ENCODE measurements at regions not wholly inside any gene's neighbourhood (a gene's known extent, or its start where the extent isn't known, plus 50 kb on each side); places are given as distances from the start of the nearest gene placed in this dataset.

- Histone ChIP-seq H3K27ac (ENCODE audit: insufficient read depth, low read length) (no peak overlapping the region), H3K4me3 (ENCODE audit: insufficient read depth, low read depth, low read length) (no peak overlapping the region), H3K79me1 (ENCODE audit: low read depth in 1 of 2, low read length in 2 of 2) (no peaks in the 10 kb centered on the region), H3K18ac (ENCODE audit: low read depth, low read length) (no peak overlapping the region), H4K5ac (ENCODE audit: low read depth, low read length) (no peak overlapping the region), H4K8ac (ENCODE audit: low read depth in 2 of 2, low read length in 2 of 2) (no peak overlapping the region), H2BK15ac (ENCODE audit: low read depth, low read length) (no peak overlapping the region), H3K4me1 (ENCODE audit: control insufficient read depth, insufficient read depth, low read length) (no peaks in the 10 kb centered on the region), H3K9me1 (ENCODE audit: insufficient read depth, low read length) (no peaks in the 10 kb centered on the region), H3K9me3 (ENCODE audit: control insufficient read depth, insufficient read depth, low read length) (peaks cover 2% of the 10 kb centered on the region; the same call in 1 of the 2 replicates), H3K23ac (ENCODE audit: low read depth, low read length) (no peak overlapping the region), H2AK5ac (ENCODE audit: low read depth, low read length) (no peak overlapping the region), H2BK5ac (ENCODE audit: low read depth, low read length, poor library complexity, severe bottlenecking) (no peak overlapping the region), H3K9ac (ENCODE audit: low read depth, low read length) (no peak overlapping the region), H2BK20ac (ENCODE audit: low read depth, low read length) (no peak overlapping the region), H4K91ac (ENCODE audit: insufficient read depth, low read depth, low read length) (no peak overlapping the region), H3K4me2 (ENCODE audit: low read depth, low read length) (no peak overlapping the region), H3K14ac (replicated peaks; ENCODE audit: low read depth, low read length) (no peak overlapping the region), H4K20me1 (ENCODE audit: insufficient read depth, low read length) (no peaks in the 10 kb centered on the region), H2BK120ac (ENCODE audit: low read depth, low read length) (no peak overlapping the region), H3K27me3 (ENCODE audit: control insufficient read depth, insufficient read depth, low read length) (no peaks in the 10 kb centered on the region), H3K56ac (ENCODE audit: extremely low read depth, insufficient read depth, low read length) (no peak overlapping the region), H3K36me3 (ENCODE audit: control insufficient read depth, insufficient read depth, low read length) (no peaks in the 10 kb centered on the region), H2AK9ac (replicated peaks; ENCODE audit: low read depth, low read length, poor library complexity) (no peak overlapping the region), H2AFZ (replicated peaks; ENCODE audit: low read length, poor library complexity) (no peak overlapping the region), H3K4ac (ENCODE audit: low read depth, low read length) (no peak overlapping the region)
- intact Hi-C loops (cut with micrococcal nuclease), result no loop called here
- CTCF ChIA-PET, result no interaction called here
- POLR2A ChIA-PET (ENCODE audit: unreplicated experiment), result no interaction called here
- no TSS peak for BruUV-seq (replicated peaks)
- no peak for ATAC-seq (ENCODE audit: low read depth)
- no peak for TF ChIP-seq SMC3 (IDR thresholded peaks at IDR 0.05; ENCODE audit: low read depth, low read length)
- TF ChIP-seq BHLHE40 (IDR thresholded peaks at IDR 0.05; ENCODE audit: low read depth, low read length), result no peak
- no peak for TF ChIP-seq MAZ (IDR thresholded peaks at IDR 0.05; ENCODE audit: borderline replicate concordance, low read depth, low read length)
- no peak for DNase-seq
- dilution Hi-C loops (cut with HindIII; ENCODE audit: low sequenced_read_pairs, unreplicated experiment), result no loop called here
- in situ Hi-C loops (cut with MboI; ENCODE audit: low sequenced_read_pairs), result no loop called here
- no CpG with 5 or more reads among the region's 2 CpGs for WGBS, 2 experiments (ENCODE audit: extremely low coverage in 2 of 2, insufficient read length in 1 of 2)
Observed at GRCh38 chr2:78418021-78418420, 607.5 kb upstream of the REG3G start.

All from IMR-90 (cell line).